A673 (cell line): ENCODE measurements at regions not wholly inside any gene's neighbourhood (a gene's known extent, or its start where the extent isn't known, plus 50 kb on each side); places are given as distances from the start of the nearest gene placed in this dataset.
"Not testable (repeated sequence)": the region's sequence is repeated elsewhere in the genome, so short reads cannot be mapped to it uniquely, and the experiment has no call there.

Experiments used
- BruUV-seq: library from RNA; stranded (reverse); fragments of 400-500 nt; replicated peaks from 2 replicates; lab custom pipeline; 2021; lab: Mats Ljungman, UMichigan
- CTCF ChIA-PET: fragments of 300-600 bp; sonication (Branson Sonifier 250); formaldehyde crosslinking; loops from one replicate; lab custom pipeline; 2022; ENCODE audit warnings: antibody characterized with exemption; lab: Charles Lee
- POLR2A ChIA-PET: fragments of 300-600 bp; sonication (Branson Sonifier 250); formaldehyde crosslinking; loops from one replicate; lab custom pipeline; 2022; ENCODE audit warnings: antibody characterized with exemption; ENCODE audit not compliant: low non-redundant PET; lab: Charles Lee
- DNase-seq: peaks from one replicate; pipeline ENCODE4 v3.0.0-alpha.2; 2015; ENCODE audit warnings: low spot score
- H3K27ac ChIP-seq: fragments of 200-600 bp; sonication (generic); 2 replicates; pipeline ENCODE4 v1.5.1; 2016; ENCODE audit warnings: mixed run types, low read depth, mild to moderate bottlenecking, mixed read lengths, antibody characterized with exemption, low read length; ENCODE audit not compliant: poor library complexity, severe bottlenecking
- H3K27me3 ChIP-seq: fragments of 200-600 bp; sonication (generic); replicated peaks from 2 replicates; pipeline ENCODE4 v1.6.1; 2017; ENCODE audit warnings: mixed run types, low read depth, mild to moderate bottlenecking, mixed read lengths, antibody characterized with exemption, low read length; ENCODE audit not compliant: insufficient read depth, poor library complexity
- H3K36me3 ChIP-seq: fragments of 200-600 bp; sonication (generic); 2 replicates; pipeline ENCODE4 v1.6.1; 2016; ENCODE audit warnings: mixed run types, mild to moderate bottlenecking, mixed read lengths, antibody characterized with exemption, low read length; ENCODE audit not compliant: insufficient read depth, poor library complexity, severe bottlenecking
- H3K4me1 ChIP-seq: fragments of 200-600 bp; sonication (generic); 2 replicates; pipeline ENCODE4 v1.6.1; 2017; ENCODE audit warnings: mixed run types, mild to moderate bottlenecking, mixed read lengths, antibody characterized with exemption, low read length; ENCODE audit not compliant: insufficient read depth, poor library complexity, severe bottlenecking
- H3K4me3 ChIP-seq: fragments of 200-600 bp; sonication (generic); 2 replicates; pipeline ENCODE4 v1.5.1; 2016; ENCODE audit warnings: low read depth, mixed run types, mild to moderate bottlenecking, mixed read lengths, low read length; ENCODE audit not compliant: poor library complexity, severe bottlenecking
- H3K9me3 ChIP-seq: fragments of 200-600 bp; sonication (generic); 2 replicates; pipeline ENCODE4 v1.6.1; 2016; ENCODE audit warnings: mixed run types, low read depth, mild to moderate bottlenecking, mixed read lengths, antibody characterized with exemption, low read length; ENCODE audit not compliant: poor library complexity, severe bottlenecking
- CTCF ChIP-seq: fragments of 300-800, 200-600 bp; sonication (generic); conservative IDR thresholded peaks from 2 replicates; pipeline ENCODE4 v1.5.1; 2017; ENCODE audit warnings: low read depth, mild to moderate bottlenecking, antibody characterized with exemption, low read length, moderate library complexity, mixed read lengths
- EZH2 ChIP-seq: fragments of 200-600 bp; sonication (generic); IDR thresholded peaks from 2 replicates; pipeline ENCODE4 v1.6.1; 2017; ENCODE audit warnings: borderline replicate concordance, low read depth, mild to moderate bottlenecking, mixed read lengths, antibody characterized with exemption, low read length; ENCODE audit not compliant: poor library complexity, severe bottlenecking
- intact Hi-C: fragments of 100-400 bp; cut with micrococcal nuclease; formaldehyde crosslinking; loops from one replicate; pipeline ENCODE4 v1.10.0; 2022; ENCODE audit not compliant: unreplicated experiment

- H3K27ac ChIP-seq: no peak overlapping the region
- CTCF ChIA-PET: no interaction called here
- no peak overlapping the region for H3K4me3 ChIP-seq
- no peak for TF ChIP-seq CTCF
- no peak for TF ChIP-seq EZH2
- DNase-seq: no peak
- H3K4me1 ChIP-seq: peaks cover 6% of the 10 kb centered on the region
- no TSS peak for BruUV-seq
- H3K36me3 ChIP-seq: no peaks in the 10 kb centered on the region
- no peaks in the 10 kb centered on the region for H3K27me3 ChIP-seq
- POLR2A ChIA-PET: no interaction called here
- intact Hi-C loops: no loop called here
- H3K9me3 ChIP-seq: no peaks in the 10 kb centered on the region
Observed at GRCh38 chr4:30126351-30126750, 593.8 kb upstream of the PCDH7 start.

GRCh38 chr4:30148828-30149227, 571.3 kb upstream of the PCDH7 start:
- H3K9me3 ChIP-seq, POLR2A ChIA-PET, CTCF ChIA-PET, intact Hi-C loops, H3K4me1 ChIP-seq, H3K36me3 ChIP-seq, BruUV-seq, H3K27ac ChIP-seq, H3K4me3 ChIP-seq, H3K27me3 ChIP-seq, DNase-seq: not testable (repeated sequence)

GRCh38 chr4:30149539-30149938, 570.6 kb upstream of the PCDH7 start:
- H3K9me3 ChIP-seq, H3K36me3 ChIP-seq, H3K27me3 ChIP-seq, H3K4me1 ChIP-seq, CTCF ChIA-PET, H3K4me3 ChIP-seq, intact Hi-C loops, H3K27ac ChIP-seq, DNase-seq, BruUV-seq, POLR2A ChIA-PET: not testable (repeated sequence)

GRCh38 chr4:30153427-30153826, 566.7 kb upstream of the PCDH7 start:
- no peak for DNase-seq
- H3K36me3 ChIP-seq: no peaks in the 10 kb centered on the region
- TF ChIP-seq EZH2: no peak
- no peak for TF ChIP-seq CTCF
- H3K4me3 ChIP-seq: no peak overlapping the region
- H3K4me1 ChIP-seq: no peaks in the 10 kb centered on the region
- intact Hi-C loops: no loop called here
- H3K27ac ChIP-seq: no peak overlapping the region
- ChIA-PET CTCF (no interaction called here), POLR2A (no interaction called here)
- H3K9me3 ChIP-seq: no peaks in the 10 kb centered on the region
- no peaks in the 10 kb centered on the region for H3K27me3 ChIP-seq
- no TSS peak for BruUV-seq
